ENCODE measurements at regions not wholly inside any gene's neighbourhood (a gene's known extent, or its start where the extent isn't known, plus 50 kb on each side); places are given as distances from the start of the nearest gene placed in this dataset.

DNA sequence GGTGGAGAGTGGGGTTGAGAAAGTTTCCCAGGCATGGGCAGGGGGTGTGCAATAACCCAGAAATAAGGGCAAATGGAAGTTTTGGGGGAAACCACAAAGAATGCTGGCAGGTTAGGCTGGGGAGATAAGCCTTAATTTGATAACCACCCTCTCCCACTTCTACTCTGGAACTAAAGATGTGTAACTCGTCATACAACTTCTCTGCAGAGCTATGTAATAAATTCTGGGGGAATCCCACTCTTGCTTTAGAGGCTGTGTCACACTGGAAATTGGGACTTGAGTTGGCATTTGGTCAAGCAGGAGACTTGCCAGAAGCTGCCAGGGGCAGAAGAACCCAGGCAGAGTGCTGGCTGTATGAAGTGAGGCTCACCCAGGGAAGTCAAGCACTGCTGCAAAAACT lies 170.9 kb upstream of the CPEB2 start:
- no peak for DNase-seq

DNA sequence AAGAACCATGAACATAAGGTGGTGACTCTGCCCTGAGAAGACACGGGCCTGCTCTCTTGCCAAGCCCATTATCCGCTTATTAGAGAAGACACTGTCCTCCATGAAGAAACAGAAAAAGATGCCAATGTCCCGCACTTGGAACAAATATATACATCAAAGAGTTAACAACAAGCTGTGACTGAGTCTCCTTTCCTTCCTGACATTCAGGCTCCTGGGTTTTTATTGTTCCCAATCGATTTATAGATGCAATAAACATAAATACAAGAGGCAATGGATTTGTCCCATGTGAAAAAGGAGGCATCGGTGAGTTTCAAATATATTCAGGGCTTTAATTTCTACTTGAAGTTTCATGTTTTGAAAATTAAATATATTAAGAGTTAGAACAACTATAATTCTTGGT lies 169.2 kb upstream of the CPEB2 start:
- DNase-seq: no peak

DNA sequence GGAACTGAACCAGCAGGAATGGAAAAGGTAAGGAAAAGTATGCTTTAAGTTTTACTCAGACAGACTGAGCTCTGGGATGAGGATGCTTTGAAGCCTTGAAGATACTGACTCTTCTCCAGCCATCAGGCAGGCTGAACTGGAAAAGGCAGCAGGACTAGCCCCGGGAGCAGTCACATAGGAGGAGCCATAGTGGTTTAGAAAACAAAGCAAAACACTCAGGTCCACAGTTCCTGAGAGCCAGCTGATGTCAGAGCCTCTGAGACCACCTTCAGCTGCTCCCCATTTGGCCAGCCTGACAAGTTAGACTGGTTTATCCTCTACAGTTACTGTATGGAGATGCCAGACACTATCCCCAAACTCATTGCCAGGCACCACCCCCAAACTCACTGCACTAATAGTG lies 167.9 kb upstream of the CPEB2 start:
- no peak for DNase-seq

DNA sequence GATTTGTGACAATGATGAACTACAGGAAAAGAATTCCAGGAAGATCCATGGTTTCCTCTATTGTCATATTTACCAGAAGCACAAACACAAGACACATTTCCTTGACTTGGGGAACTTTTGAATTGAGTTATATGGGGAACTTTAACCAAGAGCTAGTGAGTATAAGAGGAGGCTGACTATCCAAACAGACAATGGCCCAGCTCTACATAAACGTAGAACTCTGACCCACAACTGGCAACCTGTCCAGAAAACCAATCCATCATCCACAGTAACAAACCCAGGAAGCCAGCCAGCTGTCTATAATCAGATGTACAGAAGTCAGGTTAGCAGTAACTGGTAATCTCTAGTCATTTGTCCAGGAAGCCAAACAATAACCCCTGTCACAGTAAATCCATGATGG lies 167.0 kb upstream of the CPEB2 start:
- no peak for DNase-seq

DNA sequence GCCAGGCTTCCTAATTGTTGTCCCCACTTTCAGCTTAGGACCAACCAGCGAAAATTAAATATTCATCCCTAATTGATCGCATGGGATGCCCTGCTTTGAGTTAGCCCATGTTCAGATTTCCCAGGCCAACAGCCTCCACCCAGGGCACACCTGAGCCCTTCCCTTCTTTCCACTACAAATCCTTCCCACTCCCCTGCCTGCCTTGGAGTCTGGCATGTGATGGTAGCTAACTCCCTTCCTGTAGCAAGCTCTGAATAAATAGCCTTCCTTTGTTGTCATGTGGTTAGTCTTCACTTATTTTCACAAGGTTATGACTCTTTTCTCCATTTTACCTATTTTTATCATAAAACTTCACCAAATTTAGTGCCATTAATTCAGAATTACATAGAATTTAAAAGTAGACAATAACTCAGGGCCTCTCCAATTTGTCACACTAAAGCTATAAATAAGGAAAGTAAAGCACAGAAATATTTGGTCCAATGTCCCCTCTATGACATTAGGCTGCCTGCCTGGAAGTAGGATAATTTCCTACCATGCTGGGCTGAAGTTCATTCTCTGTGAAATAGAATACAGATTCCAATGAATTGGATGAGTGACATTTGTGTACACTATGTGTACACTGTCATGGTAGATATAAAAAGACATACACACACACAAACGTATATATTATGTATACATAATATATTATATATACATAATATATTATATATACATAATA lies 166.4 kb upstream of the CPEB2 start:
- DNase-seq: no peak

DNA sequence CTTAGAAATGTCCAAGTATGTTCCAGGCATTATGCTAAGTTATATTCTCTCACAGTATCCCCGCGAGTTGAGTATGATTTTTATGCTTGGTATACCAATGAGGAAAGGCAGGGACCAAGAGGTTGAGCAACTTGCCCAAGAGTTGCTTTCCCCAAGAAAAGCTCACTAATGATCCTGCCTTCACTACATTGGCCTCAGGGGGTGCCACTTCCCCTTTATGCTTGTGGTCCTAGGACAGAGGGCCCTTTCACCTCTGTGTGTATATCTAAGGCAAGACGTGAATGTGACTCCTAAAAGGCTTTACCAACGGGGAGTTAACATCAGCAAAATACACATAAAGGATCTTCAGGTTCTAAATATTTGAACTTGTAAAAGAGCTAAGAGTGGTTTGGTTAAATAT lies 164.4 kb upstream of the CPEB2 start:
- no peak for DNase-seq

DNA sequence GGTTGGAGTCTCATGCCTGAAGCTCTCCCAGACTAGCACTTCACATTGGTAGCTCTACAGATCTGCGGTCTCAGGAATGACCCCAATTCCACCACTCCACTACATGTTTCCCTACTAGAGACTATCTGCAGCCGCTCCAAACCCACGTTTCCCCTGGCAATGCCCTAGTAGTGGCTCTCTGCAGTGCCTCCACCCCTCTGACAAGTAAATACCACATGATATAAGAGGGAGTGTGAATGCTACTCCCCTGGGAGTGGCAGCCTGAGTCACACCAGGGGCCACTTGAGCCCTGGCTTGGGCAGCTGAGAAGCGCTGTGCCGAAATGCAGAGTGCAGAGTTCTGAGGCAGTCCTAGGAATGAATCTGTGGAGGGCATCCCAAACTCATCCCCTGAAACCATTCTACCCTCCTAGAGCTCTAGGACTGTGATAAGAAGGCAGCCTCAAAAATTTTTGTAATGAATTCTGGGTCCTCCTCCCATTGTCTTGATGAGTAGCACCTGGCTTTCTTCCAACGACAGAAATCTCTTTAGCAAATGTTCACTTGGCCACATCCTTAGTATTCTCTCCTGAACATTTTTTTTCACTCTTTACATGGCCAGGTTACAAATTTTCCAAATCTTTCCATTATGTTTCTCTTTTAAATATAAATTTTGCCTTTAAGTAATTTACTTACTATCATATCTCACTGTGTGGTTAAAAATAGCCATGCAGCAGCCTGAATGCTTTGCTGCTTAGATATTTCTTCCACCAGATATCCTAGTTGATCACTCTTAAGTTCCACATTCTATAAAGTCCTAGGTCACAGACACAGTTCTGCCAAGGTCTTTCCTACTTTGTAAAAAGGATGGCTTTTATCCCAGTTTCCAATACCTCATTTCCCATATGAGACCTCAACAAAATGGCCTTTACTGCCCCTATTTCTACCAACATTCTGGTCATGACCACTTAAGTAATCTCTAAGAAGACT lies 160.2 kb upstream of the CPEB2 start:
- no peak for DNase-seq

DNA sequence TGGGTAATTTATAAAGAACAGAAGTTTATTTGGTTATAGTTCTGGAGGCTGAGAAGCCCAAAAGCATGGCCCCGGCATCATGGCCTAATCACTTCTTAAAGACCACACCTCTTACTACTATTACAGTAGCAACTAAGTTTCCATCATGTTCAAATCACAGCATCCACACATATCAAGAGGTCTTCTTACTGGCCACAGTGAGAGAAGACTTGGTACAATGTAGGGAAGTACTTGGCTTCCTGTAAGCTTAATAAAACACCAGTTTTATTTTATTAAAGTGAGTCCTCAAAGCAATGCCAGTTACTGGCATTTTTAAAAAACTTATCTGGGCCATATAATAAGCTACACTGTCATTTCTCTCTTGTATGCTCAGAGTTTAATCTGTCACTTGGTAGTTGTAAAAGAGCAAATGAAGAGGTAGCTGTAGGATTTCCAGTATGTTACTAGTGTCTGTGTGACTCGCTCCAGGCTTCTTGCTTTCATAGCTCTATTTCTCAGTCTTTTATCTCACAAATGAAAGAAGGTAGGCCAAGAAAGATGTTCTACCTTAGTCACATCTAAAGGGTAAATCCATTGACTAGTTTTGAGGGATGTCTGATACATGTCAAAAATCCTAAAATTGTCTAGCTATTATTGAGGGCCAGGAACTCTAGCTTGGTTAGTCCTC lies 159.2 kb upstream of the CPEB2 start:
- DNase-seq: no peak

DNA sequence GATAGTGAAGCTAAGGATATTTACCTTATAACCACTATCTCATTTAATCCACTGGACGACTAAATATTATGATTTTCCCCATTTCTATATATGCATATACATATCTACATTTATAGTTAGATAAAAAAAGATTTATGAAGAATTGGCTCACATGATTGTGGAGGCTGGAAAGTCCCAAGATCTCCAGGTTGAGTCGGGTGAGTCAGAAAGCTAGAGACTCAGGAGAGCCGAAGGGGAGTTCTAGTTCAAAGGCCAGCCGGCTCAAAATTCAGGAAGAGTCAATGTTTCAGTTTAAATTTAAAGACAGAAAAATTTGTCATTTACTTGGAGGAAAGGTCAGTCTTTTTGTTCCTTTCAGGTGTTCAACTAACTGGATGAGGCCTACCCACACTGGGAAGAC lies 158.2 kb upstream of the CPEB2 start:
- DNase-seq: no peak

DNA sequence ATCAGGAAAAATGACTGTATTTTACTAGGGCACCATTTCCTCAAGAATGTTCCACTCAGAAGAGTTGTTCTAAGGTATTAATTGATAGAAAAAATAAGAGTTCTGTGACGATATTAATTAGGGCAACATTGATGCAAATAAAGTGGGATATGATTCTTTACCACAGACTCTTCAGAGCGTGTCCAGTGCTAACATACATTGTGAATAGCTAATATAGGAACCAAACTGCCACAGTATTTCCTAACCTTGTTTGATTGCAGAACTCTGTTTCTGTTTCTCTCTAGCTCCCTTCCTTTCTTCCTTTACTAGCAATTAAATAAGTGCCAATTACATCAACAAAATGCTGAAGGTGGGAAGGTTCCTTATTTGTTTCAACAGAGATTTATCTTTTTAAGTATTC lies 154.1 kb upstream of the CPEB2 start:
- DNase-seq: no peak

DNA sequence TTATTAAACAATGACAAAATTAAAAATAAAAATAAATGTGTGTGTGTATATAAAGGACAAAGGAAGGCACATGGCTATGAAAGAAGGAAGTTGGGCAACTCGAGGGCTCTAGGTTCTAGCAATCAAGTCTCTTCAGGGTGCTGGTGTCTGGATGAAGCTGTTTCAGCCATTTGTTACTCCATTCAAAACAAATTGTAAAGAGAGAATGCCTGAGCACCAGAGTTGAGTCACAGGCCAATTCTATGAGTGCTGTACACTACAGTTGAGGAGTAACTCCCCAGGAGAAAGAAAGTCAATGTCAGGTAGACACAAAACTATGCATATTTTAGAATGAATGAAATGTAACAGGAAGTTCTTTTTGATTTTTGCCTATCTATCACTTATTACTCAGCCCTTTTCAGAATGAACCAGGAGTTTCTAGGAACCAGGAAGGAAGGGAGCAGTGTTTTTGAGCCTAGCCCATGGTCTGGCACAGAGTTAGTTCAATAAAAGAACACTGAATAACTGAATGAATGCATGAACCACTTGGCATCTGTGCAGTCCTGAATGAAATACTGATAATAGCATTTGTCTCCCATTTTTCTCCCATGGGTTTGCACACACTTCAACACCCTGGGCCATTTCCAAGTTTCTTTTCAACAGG lies 151.7 kb upstream of the CPEB2 start:
- DNase-seq: no peak

DNA sequence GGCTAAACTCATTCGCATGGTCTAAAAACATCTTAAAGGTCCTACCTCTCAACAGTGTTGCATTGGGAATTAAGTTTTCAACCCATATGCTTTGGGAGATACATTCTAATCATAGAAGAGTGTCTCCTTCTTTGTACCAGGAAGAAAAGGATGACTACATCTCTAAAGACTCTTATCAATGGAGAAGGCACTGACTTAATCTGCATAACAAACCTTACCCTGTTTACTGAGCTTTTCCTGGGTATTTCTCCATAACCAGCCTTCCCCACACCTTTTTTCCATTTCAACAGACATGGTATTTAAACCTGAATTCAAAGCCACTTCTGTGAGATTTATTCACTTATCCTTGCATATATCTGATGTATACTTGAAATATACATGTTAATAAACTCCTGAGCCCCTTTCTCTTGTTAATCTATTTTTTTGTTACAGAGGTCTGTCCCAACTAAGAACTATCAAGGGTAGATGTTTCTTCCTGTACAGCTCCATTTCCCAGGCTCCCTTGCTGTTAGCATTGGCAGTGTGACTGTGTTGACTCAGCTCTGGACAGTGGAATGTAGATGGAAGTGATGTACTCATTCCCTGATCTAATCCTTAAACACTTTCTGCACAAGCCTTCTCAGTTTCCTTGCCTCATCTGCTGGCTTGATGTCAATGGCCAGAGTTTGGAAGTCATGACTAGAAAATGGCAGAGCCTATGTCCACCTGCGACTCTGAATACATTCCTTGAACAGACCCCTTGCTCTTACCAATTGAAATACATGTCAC lies 148.9 kb upstream of the CPEB2 start:
- DNase-seq: no peak

DNA sequence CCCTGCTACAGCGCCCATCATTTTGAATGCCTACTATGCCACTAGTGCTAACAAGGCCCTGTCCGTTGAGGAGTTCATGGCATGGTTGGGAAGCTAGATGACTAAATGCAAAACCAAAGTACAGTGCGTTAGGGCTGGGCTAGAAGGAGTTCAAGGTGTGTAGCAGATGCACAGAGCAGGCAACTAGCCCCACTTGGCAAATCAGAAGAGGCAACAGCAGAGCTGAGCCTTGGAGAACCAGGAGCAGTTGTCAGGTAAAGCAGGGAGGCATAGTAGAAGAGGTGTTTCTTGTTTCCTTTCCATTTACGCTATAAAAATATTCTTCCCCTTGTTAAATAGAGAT lies 146.6 kb upstream of the CPEB2 start:
- no peak for DNase-seq

DNA sequence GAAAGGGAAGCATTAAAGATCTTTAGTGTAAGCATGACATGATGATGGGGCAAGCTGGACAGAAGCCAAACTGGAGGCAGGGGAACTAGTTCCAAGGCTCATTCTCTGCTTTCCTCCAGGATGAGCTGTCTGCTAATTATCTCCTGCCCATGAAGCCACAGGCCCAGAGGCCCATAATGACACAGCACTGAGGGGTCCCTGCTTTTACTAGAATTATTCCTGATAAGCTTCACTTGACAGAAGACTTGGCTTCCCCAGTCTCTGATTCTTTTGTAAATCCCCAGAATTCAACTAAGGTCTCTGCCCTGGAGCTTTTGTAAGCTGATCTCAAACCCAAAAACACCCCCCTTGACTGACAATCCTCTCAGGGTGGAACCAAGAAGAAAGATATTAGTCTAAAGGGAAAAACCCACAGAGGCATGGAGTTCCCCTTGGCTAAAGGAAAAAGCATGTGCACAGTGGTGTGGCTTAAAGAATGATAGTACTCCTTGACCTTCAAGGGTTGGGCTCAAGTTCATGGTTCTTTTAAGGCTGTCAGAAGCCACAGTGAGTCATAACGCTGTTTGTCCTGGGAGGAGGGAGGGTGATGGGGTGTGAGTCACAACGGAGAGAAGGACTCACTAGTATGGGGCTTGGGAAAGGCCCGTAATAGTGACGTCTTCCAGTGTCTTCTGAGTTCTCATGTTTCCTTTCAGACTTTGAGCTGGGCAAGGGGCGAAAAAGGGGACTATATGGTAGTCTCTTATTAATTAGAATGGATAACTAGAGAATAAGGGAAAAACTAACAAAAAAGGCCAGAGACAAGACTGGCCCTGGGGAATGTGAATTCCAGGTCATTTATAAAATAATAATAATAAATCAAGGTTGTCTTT lies 146.0 kb upstream of the CPEB2 start:
- no peak for DNase-seq

DNA sequence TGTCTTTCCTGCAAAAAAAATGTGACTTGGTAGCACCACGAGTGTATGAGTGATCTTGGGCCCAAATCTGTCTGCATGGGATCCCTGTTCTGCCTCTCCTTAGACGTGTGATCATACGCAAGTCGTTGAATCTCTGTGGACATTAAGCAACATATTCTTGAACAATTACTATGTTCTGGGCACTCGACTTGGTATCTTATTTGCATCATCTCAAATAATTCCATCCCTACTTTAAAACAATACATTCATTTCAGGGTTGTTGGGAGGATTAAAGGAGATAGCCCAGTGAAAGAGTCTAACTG lies 145.4 kb upstream of the CPEB2 start:
- no peak for DNase-seq

DNA sequence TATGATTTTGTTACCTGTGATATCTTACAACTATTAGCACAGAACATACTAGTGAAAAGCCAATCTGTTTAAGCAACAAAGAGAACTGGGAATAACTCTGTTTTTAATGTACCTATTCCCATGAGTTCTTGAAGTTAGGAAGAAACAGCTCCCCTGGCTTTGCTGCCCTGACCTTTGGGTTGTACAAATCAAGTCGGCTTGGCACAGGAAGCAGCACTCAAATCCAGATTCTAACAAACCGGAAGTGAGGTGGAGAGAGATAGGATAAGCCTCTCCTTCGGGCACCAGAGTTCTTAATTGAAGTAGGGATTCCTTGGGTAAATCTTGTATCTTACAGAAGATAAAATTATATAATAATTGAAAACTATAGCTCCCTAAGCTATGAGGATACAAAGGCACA lies 144.8 kb upstream of the CPEB2 start:
- no peak for DNase-seq

DNA sequence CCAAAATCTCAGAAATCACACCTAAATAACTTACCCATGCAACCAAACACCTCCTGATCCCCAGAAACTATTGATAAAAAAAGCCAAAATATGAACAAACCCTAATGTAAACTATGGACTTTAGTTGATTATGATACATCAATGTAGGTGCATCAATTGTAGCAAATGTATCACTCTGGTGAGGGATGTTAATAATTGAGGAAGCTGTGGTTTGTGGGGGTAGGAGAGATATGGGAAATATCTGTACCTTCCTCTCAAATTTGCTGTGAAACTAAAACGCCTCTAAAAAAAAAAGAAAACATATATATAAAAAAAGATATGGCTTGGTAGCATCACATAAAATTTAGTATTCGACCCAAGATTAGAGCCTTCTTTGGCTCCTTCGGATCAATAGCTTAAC lies 144.3 kb upstream of the CPEB2 start:
- DNase-seq: no peak

DNA sequence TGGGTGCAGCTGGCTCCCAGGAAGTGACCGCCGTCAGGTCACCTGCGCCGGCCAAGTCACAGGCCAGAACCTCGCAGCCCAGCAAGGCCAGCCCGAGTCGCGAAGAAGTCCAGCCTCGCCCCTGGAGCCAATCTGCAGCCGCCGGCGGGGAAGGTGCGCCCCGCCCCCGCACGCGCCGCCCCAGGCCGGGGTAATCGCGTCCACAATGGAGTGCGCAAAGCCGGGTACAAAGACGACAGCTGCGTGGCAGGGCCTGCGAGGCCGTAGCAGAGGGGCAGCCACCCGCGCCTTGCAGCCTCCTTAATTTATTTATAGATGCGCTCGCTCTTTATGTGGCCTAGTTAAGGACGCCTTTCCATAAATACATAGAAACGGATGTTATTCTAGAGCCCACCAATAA lies 139.4 kb upstream of the CPEB2 start:
- DNase-seq: no peak

DNA sequence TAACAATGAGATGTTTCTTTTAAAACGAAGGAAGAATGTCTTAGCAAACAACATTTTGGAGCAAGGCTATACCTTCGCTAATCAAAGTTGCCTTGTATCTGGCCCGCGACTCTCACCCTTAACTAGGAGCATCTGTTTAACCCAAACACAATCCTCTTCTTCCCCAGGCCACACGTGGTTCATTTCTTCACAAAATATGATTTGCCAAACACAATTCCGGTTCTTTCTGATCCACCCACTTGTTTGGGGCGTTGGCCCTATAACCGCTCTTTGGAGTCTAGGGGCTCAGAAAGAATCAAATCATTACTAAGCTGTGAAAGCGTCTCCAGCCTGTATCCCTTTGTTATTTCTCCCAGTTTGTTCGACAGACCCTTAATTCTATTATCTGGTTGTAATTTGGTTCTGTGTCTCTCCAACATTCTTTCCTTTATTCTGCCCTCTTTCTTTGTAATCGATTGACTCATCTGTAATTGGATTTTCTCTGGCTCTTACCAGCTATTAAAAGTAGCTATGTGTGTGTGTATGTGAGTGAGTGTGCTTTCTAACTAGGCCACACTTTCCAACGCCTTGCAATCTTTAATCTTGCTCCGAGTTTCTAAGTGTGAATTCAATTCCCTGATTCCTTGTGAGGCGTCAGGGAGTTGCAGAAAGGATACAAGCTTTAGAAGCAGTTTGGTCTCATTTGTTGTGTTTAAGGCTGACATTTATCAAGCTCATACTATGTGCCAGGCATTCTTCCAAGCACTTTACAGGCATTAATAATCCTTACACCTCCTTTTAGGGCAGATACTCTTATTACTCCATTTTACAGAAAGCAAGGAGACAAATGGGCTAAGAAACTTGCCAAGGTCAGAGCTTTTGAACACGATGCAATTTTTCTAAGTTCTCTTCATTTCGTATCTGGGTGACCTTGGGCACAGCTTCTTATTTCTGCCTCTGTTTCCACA lies 138.6 kb upstream of the CPEB2 start:
- no peak for DNase-seq

DNA sequence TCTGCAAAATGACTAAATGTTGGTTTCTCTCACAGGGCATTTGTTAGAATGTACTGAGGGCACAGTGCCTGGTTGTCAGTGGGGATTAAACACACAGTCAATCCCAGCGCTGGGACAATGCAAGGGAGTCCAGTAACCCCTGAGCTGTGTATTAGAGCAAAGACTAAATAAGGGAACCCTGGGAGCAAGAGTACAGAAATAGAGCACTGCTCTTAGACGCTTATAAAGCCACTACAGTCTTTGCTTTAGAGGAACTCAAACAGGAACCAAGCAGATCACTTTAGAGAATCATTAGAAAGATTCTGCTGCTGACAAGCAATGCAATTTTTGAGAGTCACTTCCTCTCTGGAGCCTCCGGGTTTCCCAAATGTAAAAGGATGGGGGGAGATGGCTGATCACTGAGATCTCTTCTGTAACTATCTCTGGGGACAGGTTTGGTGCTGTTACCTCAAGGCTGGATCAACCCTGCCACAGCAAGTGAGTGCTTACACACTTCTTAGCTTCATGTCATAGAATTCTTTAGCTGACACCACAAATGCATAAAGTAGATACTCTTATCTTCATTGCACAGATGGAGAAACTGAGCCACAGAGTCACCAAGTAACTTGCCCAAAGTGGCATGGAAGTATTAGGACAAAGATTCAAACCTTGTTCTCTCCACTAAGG lies 137.8 kb upstream of the CPEB2 start:
- no peak for DNase-seq
